HG02852 (cell line): ENCODE measurements at regions not wholly inside any gene's neighbourhood (a gene's known extent, or its start where the extent isn't known, plus 50 kb on each side); places are given as distances from the start of the nearest gene placed in this dataset.

Experiments used
- ATAC-seq: cut with Tn5 transposase; IDR thresholded peaks from one replicate; pipeline ENCODE4 v1.9.1; 2021; ENCODE audit warnings: mild to moderate bottlenecking, moderate library complexity; ENCODE audit not compliant: unreplicated experiment

GRCh38 chr2:82652117-82652516 is 1807.0 kb downstream of the SUCLG1 start:
- no peak for ATAC-seq

GRCh38 chr2:82650038-82650437 is 1809.0 kb downstream of the SUCLG1 start:
- ATAC-seq, result no peak

GRCh38 chr2:82641598-82642180 is 1817.4 kb downstream of the SUCLG1 start:
- ATAC-seq, result no peak

- ATAC-seq, result no peak
These were observed 1822.6 kb downstream of the SUCLG1 start for GRCh38 chr2:82636402-82637020.

GRCh38 chr2:82599021-82599420 is 1860.1 kb downstream of the SUCLG1 start:
- no peak for ATAC-seq

GRCh38 chr2:82596581-82596980 is 1862.5 kb downstream of the SUCLG1 start:
- no peak for ATAC-seq

- ATAC-seq, result no peak
These were observed 1867.4 kb downstream of the SUCLG1 start for GRCh38 chr2:82591718-82592117.

GRCh38 chr2:82576656-82577055 is 1882.4 kb downstream of the SUCLG1 start:
- no peak for ATAC-seq

GRCh38 chr2:82539280-82539621 is 1919.8 kb downstream of the SUCLG1 start:
- no peak for ATAC-seq

GRCh38 chr2:82538590-82539279 is 1920.3 kb downstream of the SUCLG1 start:
- ATAC-seq, result no peak

- no peak for ATAC-seq
These were observed 1930.8 kb downstream of the SUCLG1 start for GRCh38 chr2:82528288-82528687.

GRCh38 chr2:82527124-82527523 is 1932.0 kb downstream of the SUCLG1 start:
- ATAC-seq, result no peak

- ATAC-seq, result no peak
These were observed 1932.8 kb downstream of the SUCLG1 start for GRCh38 chr2:82526277-82526676.

- no peak for ATAC-seq
These were observed 1933.3 kb downstream of the SUCLG1 start for GRCh38 chr2:82525744-82526143.

- ATAC-seq, result no peak
These were observed 1934.3 kb downstream of the SUCLG1 start for GRCh38 chr2:82524826-82525225.

- no peak for ATAC-seq
These were observed 1947.2 kb downstream of the SUCLG1 start for GRCh38 chr2:82511894-82512293.

GRCh38 chr2:82508702-82509101 is 1950.4 kb downstream of the SUCLG1 start:
- ATAC-seq, result no peak

GRCh38 chr2:82507657-82508056 is 1951.4 kb downstream of the SUCLG1 start:
- no peak for ATAC-seq

GRCh38 chr2:82501217-82501616 is 1957.9 kb downstream of the SUCLG1 start:
- ATAC-seq, result no peak

- no peak for ATAC-seq
These were observed 1960.2 kb downstream of the SUCLG1 start for GRCh38 chr2:82498777-82499443.

GRCh38 chr2:82494739-82495138 is 1964.3 kb downstream of the SUCLG1 start:
- no peak for ATAC-seq

GRCh38 chr2:82491591-82491990 is 1967.5 kb downstream of the SUCLG1 start:
- ATAC-seq, result no peak
